ENCODE measurements at regions not wholly inside any gene's neighbourhood (a gene's known extent, or its start where the extent isn't known, plus 50 kb on each side); places are given as distances from the start of the nearest gene placed in this dataset.

- TF ChIP-seq GATAD2B (IDR thresholded peaks at IDR 0.05; ENCODE audit: borderline replicate concordance), result no peak
- TF ChIP-seq, protein P1, sequence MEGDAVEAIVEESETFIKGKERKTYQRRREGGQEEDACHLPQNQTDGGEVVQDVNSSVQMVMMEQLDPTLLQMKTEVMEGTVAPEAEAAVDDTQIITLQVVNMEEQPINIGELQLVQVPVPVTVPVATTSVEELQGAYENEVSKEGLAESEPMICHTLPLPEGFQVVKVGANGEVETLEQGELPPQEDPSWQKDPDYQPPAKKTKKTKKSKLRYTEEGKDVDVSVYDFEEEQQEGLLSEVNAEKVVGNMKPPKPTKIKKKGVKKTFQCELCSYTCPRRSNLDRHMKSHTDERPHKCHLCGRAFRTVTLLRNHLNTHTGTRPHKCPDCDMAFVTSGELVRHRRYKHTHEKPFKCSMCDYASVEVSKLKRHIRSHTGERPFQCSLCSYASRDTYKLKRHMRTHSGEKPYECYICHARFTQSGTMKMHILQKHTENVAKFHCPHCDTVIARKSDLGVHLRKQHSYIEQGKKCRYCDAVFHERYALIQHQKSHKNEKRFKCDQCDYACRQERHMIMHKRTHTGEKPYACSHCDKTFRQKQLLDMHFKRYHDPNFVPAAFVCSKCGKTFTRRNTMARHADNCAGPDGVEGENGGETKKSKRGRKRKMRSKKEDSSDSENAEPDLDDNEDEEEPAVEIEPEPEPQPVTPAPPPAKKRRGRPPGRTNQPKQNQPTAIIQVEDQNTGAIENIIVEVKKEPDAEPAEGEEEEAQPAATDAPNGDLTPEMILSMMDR (IDR thresholded peaks at IDR 0.05 in 2 of 3, conservative IDR thresholded peaks at IDR 0.05 in 1 of 3; ENCODE audit: insufficient read depth in 2 of 3, low read depth in 1 of 3, low read length in 3 of 3), result no peak
- no peak for TF ChIP-seq ZFX (CRISPR knock-in tag; IDR thresholded peaks at IDR 0.05)
- TF ChIP-seq, protein P2, sequence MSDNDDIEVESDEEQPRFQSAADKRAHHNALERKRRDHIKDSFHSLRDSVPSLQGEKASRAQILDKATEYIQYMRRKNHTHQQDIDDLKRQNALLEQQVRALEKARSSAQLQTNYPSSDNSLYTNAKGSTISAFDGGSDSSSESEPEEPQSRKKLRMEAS (CRISPR knock-in tag; IDR thresholded peaks at IDR 0.05), result no peak
- TF ChIP-seq RAD21 (CRISPR knock-in tag; conservative IDR thresholded peaks at IDR 0.05 in 1 of 2, IDR thresholded peaks at IDR 0.05 in 1 of 2), result no peak
- TF ChIP-seq, protein P3, sequence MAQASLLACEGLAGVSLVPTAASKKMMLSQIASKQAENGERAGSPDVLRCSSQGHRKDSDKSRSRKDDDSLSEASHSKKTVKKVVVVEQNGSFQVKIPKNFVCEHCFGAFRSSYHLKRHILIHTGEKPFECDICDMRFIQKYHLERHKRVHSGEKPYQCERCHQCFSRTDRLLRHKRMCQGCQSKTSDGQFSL (CRISPR knock-in tag; IDR thresholded peaks at IDR 0.05), result no peak
- TF ChIP-seq, protein P3 (tag; IDR thresholded peaks at IDR 0.05), result no peak
- no peak for TF ChIP-seq PKNOX1 (IDR thresholded peaks at IDR 0.05)
- TF ChIP-seq CREB1 (IDR thresholded peaks at IDR 0.05), result no peak
- TF ChIP-seq CREB1 (CRISPR knock-in tag; IDR thresholded peaks at IDR 0.05), result no peak
- no peak for TF ChIP-seq HDAC6 (IDR thresholded peaks at IDR 0.05; ENCODE audit: low read depth, low read length)
- TF ChIP-seq NFYB (IDR thresholded peaks at IDR 0.05; ENCODE audit: extremely low read depth, insufficient read length), result no peak
- TF ChIP-seq ZNF584 (CRISPR knock-in tag; IDR thresholded peaks at IDR 0.05; ENCODE audit: low read depth), result no peak
- no peak for TF ChIP-seq ZBTB7A (IDR thresholded peaks at IDR 0.05; ENCODE audit: borderline replicate concordance, control insufficient read depth, low read depth, low read length)
Observed at GRCh38 chrX:110466790-110467189, 108.1 kb downstream of the RTL9 start.
